Ovary (tissue), 3 donors: ENCODE measurements at regions not wholly inside any gene's neighbourhood (a gene's known extent, or its start where the extent isn't known, plus 50 kb on each side); places are given as distances from the start of the nearest gene placed in this dataset.

Experiments used
- CTCF ChIP-seq, 3 donors: fragments of 450-650 bp in 2 of 3; fragments of 200-600 bp in 1 of 3; IDR thresholded peaks; one replicate each; pipeline versions ENCODE4 v1.5.1 to v1.8.0; 2016 to 2022; ENCODE audit warnings: antibody characterized with exemption in 3 of 3, mild to moderate bottlenecking in 1 of 3
- EP300 ChIP-seq: sonication (generic); formaldehyde crosslinking; IDR thresholded peaks from one replicate; pipeline ENCODE4 v1.6.1; 2017; ENCODE audit warnings: antibody characterized with exemption
- POLR2A ChIP-seq: fragments of 450-650 bp; IDR thresholded peaks from one replicate; pipeline ENCODE4 v1.6.1; 2017; ENCODE audit warnings: antibody characterized with exemption, mild to moderate bottlenecking, moderate library complexity
- donor health status: DM: no; HTN: no; CAD: no.

DNA sequence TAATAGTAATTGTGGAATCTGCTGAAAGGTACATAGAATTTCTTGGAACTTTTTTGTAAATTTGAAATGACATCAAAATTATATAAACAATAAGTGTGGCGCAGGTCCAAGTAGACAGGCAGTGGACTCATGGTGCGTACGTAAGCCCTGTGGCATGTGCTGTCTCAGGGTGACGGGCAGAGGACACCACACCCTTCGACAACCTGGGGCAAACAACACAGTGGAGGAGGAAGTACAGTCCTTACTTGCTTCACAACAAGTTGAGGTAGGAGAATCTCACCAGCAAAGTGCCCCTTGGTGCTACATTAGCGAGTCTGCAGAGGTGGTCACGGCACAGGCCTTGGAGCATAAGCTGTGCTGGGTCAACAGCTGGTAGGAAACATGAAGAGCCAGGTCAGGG, 180.9 kb downstream of the AEBP2 start:
- no peak for TF ChIP-seq CTCF (IDR thresholded peaks at IDR 0.05)
- TF ChIP-seq EP300 = no peak
- no peak for TF ChIP-seq POLR2A
